ENCODE measurements at regions not wholly inside any gene's neighbourhood (a gene's known extent, or its start where the extent isn't known, plus 50 kb on each side); places are given as distances from the start of the nearest gene placed in this dataset.

GRCh38 chr2:128389388-128390086 is 70.9 kb upstream of the HS6ST1 start:
- 48 to 61% methylated on average over 16 of the region's 16 CpGs for WGBS, 2 donors
- no peak overlapping the region for H3K27ac ChIP-seq
- no peak for DNase-seq
- TF ChIP-seq, protein P1, sequence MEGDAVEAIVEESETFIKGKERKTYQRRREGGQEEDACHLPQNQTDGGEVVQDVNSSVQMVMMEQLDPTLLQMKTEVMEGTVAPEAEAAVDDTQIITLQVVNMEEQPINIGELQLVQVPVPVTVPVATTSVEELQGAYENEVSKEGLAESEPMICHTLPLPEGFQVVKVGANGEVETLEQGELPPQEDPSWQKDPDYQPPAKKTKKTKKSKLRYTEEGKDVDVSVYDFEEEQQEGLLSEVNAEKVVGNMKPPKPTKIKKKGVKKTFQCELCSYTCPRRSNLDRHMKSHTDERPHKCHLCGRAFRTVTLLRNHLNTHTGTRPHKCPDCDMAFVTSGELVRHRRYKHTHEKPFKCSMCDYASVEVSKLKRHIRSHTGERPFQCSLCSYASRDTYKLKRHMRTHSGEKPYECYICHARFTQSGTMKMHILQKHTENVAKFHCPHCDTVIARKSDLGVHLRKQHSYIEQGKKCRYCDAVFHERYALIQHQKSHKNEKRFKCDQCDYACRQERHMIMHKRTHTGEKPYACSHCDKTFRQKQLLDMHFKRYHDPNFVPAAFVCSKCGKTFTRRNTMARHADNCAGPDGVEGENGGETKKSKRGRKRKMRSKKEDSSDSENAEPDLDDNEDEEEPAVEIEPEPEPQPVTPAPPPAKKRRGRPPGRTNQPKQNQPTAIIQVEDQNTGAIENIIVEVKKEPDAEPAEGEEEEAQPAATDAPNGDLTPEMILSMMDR (IDR thresholded peaks at IDR 0.05) = no peak
- TF ChIP-seq POLR2A (IDR thresholded peaks at IDR 0.05) = no peak
- H3K27me3 ChIP-seq = no peaks in the 10 kb centered on the region
- H3K4me3 ChIP-seq (replicated peaks in 1 of 3) = no peak overlapping the region
- peaks cover 0 to 2% of the 10 kb centered on the region in 2 donors for H3K4me1 ChIP-seq
- no peaks in the 10 kb centered on the region for H3K9me3 ChIP-seq
- intact Hi-C loops (cut with DNase I) = no loop called here
- H3K36me3 ChIP-seq = no peaks in the 10 kb centered on the region

- no peak overlapping the region for H3K27ac ChIP-seq
- 83 to 85% methylated on average over 15 to 16 of the region's 16 CpGs for WGBS, 2 donors
- intact Hi-C loops (cut with DNase I) = no loop called here
Observed at GRCh38 chr2:128390256-128390990, 71.8 kb upstream of the HS6ST1 start.

DNA sequence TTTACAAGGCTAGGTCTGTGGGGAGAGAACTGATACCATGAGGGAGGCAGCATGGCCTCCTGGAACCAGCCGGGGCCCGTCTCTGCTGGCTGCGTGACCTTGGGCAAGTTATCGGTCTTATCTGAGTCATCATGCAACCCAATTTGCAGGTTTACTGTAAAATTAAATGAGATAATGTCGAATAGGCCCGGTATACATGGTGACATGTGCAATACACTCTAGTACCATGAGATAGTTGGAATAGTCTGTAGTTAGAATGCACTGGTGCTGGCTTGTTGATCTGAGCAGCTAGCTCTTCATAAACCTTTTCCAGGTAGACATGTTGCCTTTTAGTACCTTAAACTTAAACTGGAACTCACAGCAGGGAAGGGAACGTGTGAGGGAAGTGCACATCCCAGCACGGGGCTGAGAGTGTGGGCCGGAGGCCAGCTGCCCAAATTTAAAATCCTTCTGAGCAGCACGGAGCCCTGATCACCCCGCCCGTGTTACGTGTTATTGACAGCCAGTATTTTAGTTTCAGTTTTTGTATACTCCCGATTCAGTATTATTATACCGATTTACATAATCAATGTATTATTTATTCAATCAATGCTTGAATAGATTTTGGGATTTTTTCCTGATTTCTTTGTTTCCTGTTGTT is 72.4 kb upstream of the HS6ST1 start:
- no peaks in the 10 kb centered on the region for H3K36me3 ChIP-seq
- intact Hi-C loops (cut with DNase I) = no loop called here
- WGBS, 2 donors = 94 to 95% methylated on average over 15 of the region's 15 CpGs
- H3K9me3 ChIP-seq = no peaks in the 10 kb centered on the region
- DNase-seq = no peak
- H3K27ac ChIP-seq = no peak overlapping the region
- H3K4me3 ChIP-seq (replicated peaks in 1 of 3) = no peak overlapping the region
- no peak for TF ChIP-seq POLR2A (IDR thresholded peaks at IDR 0.05)
- TF ChIP-seq, protein P1 (IDR thresholded peaks at IDR 0.05) = no peak
- peaks cover 6 to 8% of the 10 kb centered on the region in 2 donors for H3K4me1 ChIP-seq
- no peaks in the 10 kb centered on the region for H3K27me3 ChIP-seq

More at GRCh38 chr2:128390256-128390990, 71.8 kb upstream of the HS6ST1 start:
- no peak overlapping the region for H3K4me3 ChIP-seq (replicated peaks in 1 of 3)
- no peaks in the 10 kb centered on the region for H3K9me3 ChIP-seq
- TF ChIP-seq, protein P1 (IDR thresholded peaks at IDR 0.05) = no peak
- no peak for TF ChIP-seq POLR2A (IDR thresholded peaks at IDR 0.05)
- H3K4me1 ChIP-seq = peaks cover 0 to 2% of the 10 kb centered on the region in 2 donors
- H3K27me3 ChIP-seq = no peaks in the 10 kb centered on the region
- peak in 1 of 2 donors; percentile 0 for DNase-seq
- H3K36me3 ChIP-seq = no peaks in the 10 kb centered on the region

- no peak for DNase-seq
- Histone ChIP-seq H3K27me3 (no peaks in the 10 kb centered on the region), H3K36me3 (no peaks in the 10 kb centered on the region), H3K4me3 (replicated peaks in 1 of 3) (no peak overlapping the region), H3K4me1 (peaks cover 9 to 11% of the 10 kb centered on the region in 2 donors), H3K9me3 (no peaks in the 10 kb centered on the region), H3K27ac (no peak overlapping the region)
- intact Hi-C loops (cut with DNase I) = no loop called here
- WGBS, 2 donors = 88 to 93% methylated on average over 3 of the region's 3 CpGs
- TF ChIP-seq POLR2A (IDR thresholded peaks at IDR 0.05) = no peak
- TF ChIP-seq, protein P1 (IDR thresholded peaks at IDR 0.05) = no peak
Observed at GRCh38 chr2:128391679-128392078, 73.0 kb upstream of the HS6ST1 start.

Measured in thyroid gland (tissue), 4 donors.